Limb (tissue), 2 donors: ENCODE measurements at regions not wholly inside any gene's neighbourhood (a gene's known extent, or its start where the extent isn't known, plus 50 kb on each side); places are given as distances from the start of the nearest gene placed in this dataset.

Source experiments
- DNase-seq, 2 donors: peaks; one replicate each; pipeline ENCODE4 v3.0.0-alpha.2; 2016; ENCODE audit errors: extremely low spot score in 2 of 2

GRCh38 chr7:113715981-113716856, 202.6 kb downstream of the PPP1R3A start:
- DNase-seq, result peak in 1 of 2 donors; percentile 39

- no peak for DNase-seq
Measured at GRCh38 chr7:113715262-113715661, 203.5 kb downstream of the PPP1R3A start.

GRCh38 chr7:113710310-113711096, 208.3 kb downstream of the PPP1R3A start:
- peak in 1 of 2 donors; percentile 70 for DNase-seq

GRCh38 chr7:113705439-113705838, 213.4 kb downstream of the PPP1R3A start:
- DNase-seq, result no peak

- peak in 1 of 2 donors; percentile 61 for DNase-seq
Measured at GRCh38 chr7:113698556-113699220, 220.1 kb downstream of the PPP1R3A start.

- no peak for DNase-seq
Measured at GRCh38 chr7:113694149-113694548, 224.7 kb downstream of the PPP1R3A start.

- DNase-seq, result no peak
Measured at GRCh38 chr7:113684165-113684564, 234.6 kb downstream of the PPP1R3A start.

- DNase-seq, result no peak
Measured at GRCh38 chr7:113677811-113678210, 241.0 kb downstream of the PPP1R3A start.

- DNase-seq, result no peak
Measured at GRCh38 chr7:113664867-113665266, 253.9 kb downstream of the PPP1R3A start.

- DNase-seq, result no peak
Measured at GRCh38 chr7:113659416-113659815, 259.4 kb downstream of the PPP1R3A start.

GRCh38 chr7:113657603-113658002, 261.2 kb downstream of the PPP1R3A start:
- DNase-seq, result no peak

GRCh38 chr7:113652501-113652900, 266.3 kb downstream of the PPP1R3A start:
- no peak for DNase-seq

GRCh38 chr7:113649556-113649955, 269.3 kb downstream of the PPP1R3A start:
- no peak for DNase-seq

- DNase-seq, result no peak
Measured at GRCh38 chr7:113639221-113639620, 279.6 kb downstream of the PPP1R3A start.

GRCh38 chr7:113636727-113637421, 281.9 kb downstream of the PPP1R3A start:
- DNase-seq, result no peak

- no peak for DNase-seq
Measured at GRCh38 chr7:113635492-113635891, 283.3 kb downstream of the PPP1R3A start.

- no peak for DNase-seq
Measured at GRCh38 chr7:113633073-113633472, 285.7 kb downstream of the PPP1R3A start.

- no peak for DNase-seq
Measured at GRCh38 chr7:113628948-113629847, 289.6 kb downstream of the PPP1R3A start.

GRCh38 chr7:113625494-113626102, 293.2 kb downstream of the PPP1R3A start:
- DNase-seq, result no peak

- DNase-seq, result no peak
Measured at GRCh38 chr7:113622796-113623195, 296.0 kb downstream of the PPP1R3A start.
